H9 (cell line): ENCODE measurements at regions not wholly inside any gene's neighbourhood (a gene's known extent, or its start where the extent isn't known, plus 50 kb on each side); places are given as distances from the start of the nearest gene placed in this dataset.

Experiments used
- DNase-seq: peaks from one replicate; pipeline ENCODE4 v3.0.0-alpha.2; 2017
- H2AFZ ChIP-seq: one replicate; pipeline ENCODE4 v1.6.1; 2013; ENCODE audit warnings: mild to moderate bottlenecking, low read length, control low read depth, moderate library complexity
- H2AK5ac ChIP-seq: 2 replicates; pipeline ENCODE4 v1.6.1; 2013; ENCODE audit warnings: low read length, control low read depth, mixed read lengths; ENCODE audit not compliant: insufficient read length
- H2BK120ac ChIP-seq: one replicate; pipeline ENCODE4 v1.6.1; 2013; ENCODE audit warnings: low read depth, mild to moderate bottlenecking, low read length, control low read depth, inconsistent platforms; ENCODE audit not compliant: poor library complexity, severe bottlenecking
- H2BK12ac ChIP-seq: 2 replicates; pipeline ENCODE4 v1.6.1; 2013; ENCODE audit warnings: low read length, control low read depth, mixed read lengths, low read depth; ENCODE audit not compliant: insufficient read length
- H2BK15ac ChIP-seq: 2 replicates; pipeline ENCODE4 v1.6.1; 2013; ENCODE audit warnings: low read depth, low read length, control low read depth
- H2BK20ac ChIP-seq: one replicate; pipeline ENCODE4 v1.6.1; 2013; ENCODE audit warnings: low read depth, mild to moderate bottlenecking, low read length, control low read depth, inconsistent platforms; ENCODE audit not compliant: poor library complexity, severe bottlenecking
- H2BK5ac ChIP-seq: 2 replicates; pipeline ENCODE4 v1.6.1; 2013; ENCODE audit warnings: low read length, control low read depth, mixed read lengths; ENCODE audit not compliant: insufficient read length
- H3K14ac ChIP-seq: 2 replicates; pipeline ENCODE4 v1.6.1; 2013; ENCODE audit warnings: low read length, control low read depth; ENCODE audit not compliant: insufficient read depth
- H3K18ac ChIP-seq: 2 replicates; pipeline ENCODE4 v1.6.1; 2013; ENCODE audit warnings: low read depth, mild to moderate bottlenecking, mixed read lengths, low read length, control low read depth; ENCODE audit not compliant: insufficient read length
- H3K23ac ChIP-seq: 2 replicates; pipeline ENCODE4 v1.6.1; 2013; ENCODE audit warnings: low read length, control low read depth, mixed read lengths, low read depth; ENCODE audit not compliant: insufficient read length
- H3K23me2 ChIP-seq: 2 replicates; pipeline ENCODE4 v1.6.1; 2013; ENCODE audit warnings: low read depth, mild to moderate bottlenecking, mixed read lengths, low read length, control low read depth; ENCODE audit not compliant: insufficient read length, poor library complexity, severe bottlenecking
- H3K27ac ChIP-seq: 2 replicates; pipeline ENCODE4 v1.5.1; 2013; ENCODE audit warnings: low read length, control low read depth, mixed read lengths, low read depth; ENCODE audit not compliant: insufficient read length
- H3K27me3 ChIP-seq: 2 replicates; pipeline ENCODE4 v1.6.1; 2013; ENCODE audit warnings: low read length, control low read depth, inconsistent platforms; ENCODE audit not compliant: insufficient read depth
- H3K4ac ChIP-seq: 2 replicates; pipeline ENCODE4 v1.6.1; 2013; ENCODE audit warnings: low read depth, mild to moderate bottlenecking, control low read depth, inconsistent platforms, low read length, moderate library complexity
- H3K4me1 ChIP-seq: 2 replicates; pipeline ENCODE4 v1.6.1; 2013; ENCODE audit warnings: low read length, control low read depth, inconsistent platforms; ENCODE audit not compliant: insufficient read depth
- H3K4me2 ChIP-seq: 2 replicates; pipeline ENCODE4 v1.6.1; 2013; ENCODE audit warnings: low read length, control low read depth, mixed read lengths; ENCODE audit not compliant: insufficient read length, insufficient read depth
- H3K56ac ChIP-seq: 2 replicates; pipeline ENCODE4 v1.6.1; 2013; ENCODE audit warnings: low read depth, mild to moderate bottlenecking, mixed read lengths, low read length, control low read depth; ENCODE audit not compliant: insufficient read length
- H3K79me1 ChIP-seq: 2 replicates; pipeline ENCODE4 v1.6.1; 2013; ENCODE audit warnings: low read depth, mild to moderate bottlenecking, moderate library complexity, low read length, control low read depth, inconsistent platforms; ENCODE audit not compliant: insufficient read depth, poor library complexity, severe bottlenecking
- H3K79me2 ChIP-seq: 2 replicates; pipeline ENCODE4 v1.6.1; 2013; ENCODE audit warnings: low read length, control low read depth, inconsistent platforms; ENCODE audit not compliant: insufficient read depth
- H3K9ac ChIP-seq: 2 replicates; pipeline ENCODE4 v1.6.1; 2013; ENCODE audit warnings: low read length, control low read depth, mixed read lengths; ENCODE audit not compliant: insufficient read length; ENCODE audit errors: extremely low read depth
- H3K9me3 ChIP-seq: one replicate; pipeline ENCODE4 v1.6.1; 2013; ENCODE audit warnings: low read depth, low read length, inconsistent platforms; ENCODE audit not compliant: control insufficient read depth
- H3T11ph ChIP-seq: one replicate; pipeline ENCODE4 v1.6.1; 2013; ENCODE audit warnings: mild to moderate bottlenecking, low read length, control low read depth, inconsistent platforms
- H4K20me1 ChIP-seq: one replicate; pipeline ENCODE4 v1.6.1; 2013; ENCODE audit not compliant: control insufficient read depth, insufficient read length, insufficient read depth
- H4K5ac ChIP-seq: 2 replicates; pipeline ENCODE4 v1.6.1; 2013; ENCODE audit warnings: low read depth, mild to moderate bottlenecking, mixed read lengths, low read length, control low read depth; ENCODE audit not compliant: insufficient read length
- H4K8ac ChIP-seq: replicated peaks from 2 replicates; pipeline ENCODE4 v1.6.1; 2013; ENCODE audit warnings: low read length, control low read depth, mixed read lengths, low read depth; ENCODE audit not compliant: insufficient read length
- H4K91ac ChIP-seq: 2 replicates; pipeline ENCODE4 v1.6.1; 2013; ENCODE audit warnings: low read depth, mild to moderate bottlenecking, moderate library complexity, mixed read lengths, low read length, control low read depth; ENCODE audit not compliant: insufficient read length
- H3K27ac Mint-ChIP-seq, 3 experiments: 2 replicates in 2 of 3; 3 replicates in 1 of 3; pipeline ENCODE4 v1.8.0; 2020 to 2021; ENCODE audit warnings: mixed read lengths in 3 of 3, mild to moderate bottlenecking in 1 of 3, moderate library complexity in 1 of 3
- H3K27me3 Mint-ChIP-seq: 2 replicates; pipeline ENCODE4 v1.8.0; 2021; ENCODE audit warnings: low read depth, mild to moderate bottlenecking, moderate library complexity, mixed read lengths
- H3K36me3 Mint-ChIP-seq, 3 experiments: 2 replicates in 2 of 3; 3 replicates in 1 of 3; pipeline ENCODE4 v1.8.0; 2020 to 2021; ENCODE audit warnings: low read depth in 3 of 3, mixed read lengths in 3 of 3; ENCODE audit not compliant: insufficient read depth in 1 of 3
- H3K4me1 Mint-ChIP-seq, 2 experiments: 2 replicates each; pipeline ENCODE4 v1.8.0; 2020; ENCODE audit warnings: mixed read lengths in 2 of 2
- H3K4me3 Mint-ChIP-seq, 2 experiments: 2 replicates in 1 of 2; 3 replicates in 1 of 2; pipeline ENCODE4 v1.8.0; 2020 to 2021; ENCODE audit warnings: mild to moderate bottlenecking in 2 of 2, mixed read lengths in 2 of 2, moderate library complexity in 1 of 2
- H3K9me3 Mint-ChIP-seq, 2 experiments: 2 replicates in 1 of 2; 3 replicates in 1 of 2; pipeline ENCODE4 v1.8.0; 2020; ENCODE audit warnings: mild to moderate bottlenecking in 2 of 2, mixed read lengths in 2 of 2, moderate library complexity in 1 of 2
- WGBS: extraction: QIAGEN DNeasy Blood & Tissue Kit; methylation state at CpG from one replicate; pipeline ENCODE4 v1.1.7; 2013; ENCODE audit warnings: missing lambda C conversion rate, low lambda C conversion rate, mixed read lengths; ENCODE audit not compliant: insufficient read length; ENCODE audit errors: extremely low coverage; 5-methylcytosine and 5-hydroxymethylcytosine counted together
- TF ChIP-seq, protein P1 (sequence below): fragments of 200-600 bp; sonication (generic); conservative IDR thresholded peaks from 3 replicates; pipeline ENCODE4 v1.8.0; 2021; ENCODE audit warnings: antibody characterized with exemption, mild to moderate bottlenecking

GRCh38 chr3:24722087-24722486, 227.4 kb upstream of the THRB start:
- no peak overlapping the region for H3K27ac ChIP-seq
- TF ChIP-seq, protein P1, sequence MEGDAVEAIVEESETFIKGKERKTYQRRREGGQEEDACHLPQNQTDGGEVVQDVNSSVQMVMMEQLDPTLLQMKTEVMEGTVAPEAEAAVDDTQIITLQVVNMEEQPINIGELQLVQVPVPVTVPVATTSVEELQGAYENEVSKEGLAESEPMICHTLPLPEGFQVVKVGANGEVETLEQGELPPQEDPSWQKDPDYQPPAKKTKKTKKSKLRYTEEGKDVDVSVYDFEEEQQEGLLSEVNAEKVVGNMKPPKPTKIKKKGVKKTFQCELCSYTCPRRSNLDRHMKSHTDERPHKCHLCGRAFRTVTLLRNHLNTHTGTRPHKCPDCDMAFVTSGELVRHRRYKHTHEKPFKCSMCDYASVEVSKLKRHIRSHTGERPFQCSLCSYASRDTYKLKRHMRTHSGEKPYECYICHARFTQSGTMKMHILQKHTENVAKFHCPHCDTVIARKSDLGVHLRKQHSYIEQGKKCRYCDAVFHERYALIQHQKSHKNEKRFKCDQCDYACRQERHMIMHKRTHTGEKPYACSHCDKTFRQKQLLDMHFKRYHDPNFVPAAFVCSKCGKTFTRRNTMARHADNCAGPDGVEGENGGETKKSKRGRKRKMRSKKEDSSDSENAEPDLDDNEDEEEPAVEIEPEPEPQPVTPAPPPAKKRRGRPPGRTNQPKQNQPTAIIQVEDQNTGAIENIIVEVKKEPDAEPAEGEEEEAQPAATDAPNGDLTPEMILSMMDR = no peak
- WGBS = no CpG with 5 or more reads among the region's 5 CpGs
- DNase-seq = no peak
- H3K14ac ChIP-seq = no peak overlapping the region
- no peaks in the 10 kb centered on the region for H3K23me2 ChIP-seq
- H3K9me3 ChIP-seq = no peaks in the 10 kb centered on the region
- H3K4me1 ChIP-seq = no peaks in the 10 kb centered on the region
- no peaks in the 10 kb centered on the region; the same call in 1 of the 2 replicates for H3K27me3 Mint-ChIP-seq
- no peak overlapping the region for H4K5ac ChIP-seq
- no peak overlapping the region for H3K9ac ChIP-seq
- H3K9me3 Mint-ChIP-seq = no peaks in the 10 kb centered on the region
- no peak overlapping the region for H3K18ac ChIP-seq
- H3K27me3 ChIP-seq = no peaks in the 10 kb centered on the region
- no peak overlapping the region for H2BK20ac ChIP-seq
- no peak overlapping the region for H3T11ph ChIP-seq
- H4K20me1 ChIP-seq = no peaks in the 10 kb centered on the region
- no peak overlapping the region for H2BK5ac ChIP-seq
- H2AFZ ChIP-seq = no peak overlapping the region
- H3K4me2 ChIP-seq = no peak overlapping the region
- no peak overlapping the region for H3K23ac ChIP-seq
- H3K79me2 ChIP-seq = no peaks in the 10 kb centered on the region
- no peaks in the 10 kb centered on the region for H3K4me1 Mint-ChIP-seq
- H4K91ac ChIP-seq = no peak overlapping the region
- H2AK5ac ChIP-seq = no peak overlapping the region
- H2BK120ac ChIP-seq = no peak overlapping the region
- H3K36me3 Mint-ChIP-seq = no peaks in the 10 kb centered on the region
- no peak overlapping the region for H2BK15ac ChIP-seq
- no peak overlapping the region for H3K56ac ChIP-seq
- no peak overlapping the region for H3K27ac Mint-ChIP-seq
- no peak overlapping the region for H4K8ac ChIP-seq
- H2BK12ac ChIP-seq = no peak overlapping the region
- no peak overlapping the region for H3K4me3 Mint-ChIP-seq
- no peaks in the 10 kb centered on the region for H3K79me1 ChIP-seq
- H3K4ac ChIP-seq = no peak overlapping the region
